HCT116 (cell line): ENCODE measurements at regions not wholly inside any gene's neighbourhood (a gene's known extent, or its start where the extent isn't known, plus 50 kb on each side); places are given as distances from the start of the nearest gene placed in this dataset.

Experiments used
- ATAC-seq: fragments of 200-7000 bp; cut with Tn5 transposase; 2 replicates; pipeline ENCODE4 v1.9.1; 2020; ENCODE audit warnings: mild to moderate bottlenecking, moderate library complexity
- BruUV-seq: library from RNA; stranded (reverse); fragments of 400-500 nt; replicated peaks from 2 replicates; lab custom pipeline; 2021; lab: Mats Ljungman, UMichigan
- CTCF ChIA-PET: fragments of 300-600 bp; sonication (Branson Sonifier 250); formaldehyde crosslinking; loops from one replicate; lab custom pipeline; 2021; ENCODE audit warnings: antibody characterized with exemption; lab: Charles Lee
- POLR2A ChIA-PET: fragments of 300-600, 350-600 bp; sonication (Branson Sonifier 250); formaldehyde crosslinking; loops from one replicate; lab custom pipeline; 2021; ENCODE audit warnings: antibody characterized with exemption; lab: Charles Lee
- RAD21 ChIA-PET, 2 experiments: fragments of 300-600 bp; sonication (Branson Sonifier 250); formaldehyde crosslinking; loops; one replicate each; lab custom pipeline; 2023; ENCODE audit warnings: low total read pairs in 2 of 2; ENCODE audit not compliant: uncharacterized antibody in 2 of 2, unreplicated experiment in 2 of 2, low non-redundant PET in 1 of 2; lab: Charles Lee
- DNase-seq: peaks from one replicate; pipeline ENCODE4 v3.0.0-alpha.2; 2010; ENCODE audit warnings: low read depth, low spot score
- H2AFZ ChIP-seq: fragments of 200-600 bp; shearing (Covaris generic), sonication (generic); 2 replicates; pipeline ENCODE4 v1.6.1; 2017; ENCODE audit warnings: low read depth, mixed run types, mixed read lengths, antibody characterized with exemption, low read length; ENCODE audit not compliant: poor library complexity, severe bottlenecking
- H3K27ac ChIP-seq: 2 replicates; pipeline ENCODE4 v1.5.1; 2012; ENCODE audit warnings: low read depth, low read length
- H3K27me3 ChIP-seq: fragments of 200-600 bp; sonication (generic); 2 replicates; pipeline ENCODE4 v1.6.1; 2016; ENCODE audit warnings: mixed run types, low read length, mixed read lengths; ENCODE audit not compliant: insufficient read depth
- H3K36me3 ChIP-seq, 2 experiments: fragments of 200-500 bp in 1 of 2; fragments of 200-600 bp in 1 of 2; sonication (Bioruptor generic) in 1 of 2; sonication (generic) in 1 of 2; 2 replicates each; pipeline versions ENCODE4 v1.5.1 to v1.6.1; 2014 to 2016; ENCODE audit warnings: low read length in 2 of 2, inconsistent platforms in 1 of 2, mixed read lengths in 1 of 2, mixed run types in 1 of 2; ENCODE audit not compliant: insufficient read depth in 2 of 2, control insufficient read depth in 1 of 2
- H3K4me1 ChIP-seq, 2 experiments: fragments of 200-600 bp in 1 of 2; sonication (generic) in 1 of 2; 2 replicates each; pipeline versions ENCODE4 v1.5.1 to v1.6.1; 2012 to 2017; ENCODE audit warnings: low read length in 2 of 2, inconsistent platforms in 1 of 2, mild to moderate bottlenecking in 1 of 2, mixed read lengths in 1 of 2, mixed run types in 1 of 2, moderate library complexity in 1 of 2; ENCODE audit not compliant: insufficient read depth in 2 of 2, control insufficient read depth in 1 of 2
- H3K4me2 ChIP-seq: fragments of 200-600 bp; sonication (generic); 2 replicates; pipeline ENCODE4 v1.6.1; 2017; ENCODE audit warnings: mixed run types, low read length, mixed read lengths
- H3K4me3 ChIP-seq, 2 experiments: fragments of 200-600 bp in 1 of 2; sonication (generic) in 1 of 2; replicated peaks in 1 of 2; 2 replicates each; pipeline ENCODE4 v1.5.1; 2011 to 2016; ENCODE audit warnings: low read length in 2 of 2, control low read depth in 1 of 2, low read depth in 1 of 2, mild to moderate bottlenecking in 1 of 2, mixed read lengths in 1 of 2, mixed run types in 1 of 2
- H3K79me2 ChIP-seq: fragments of 200-600 bp; sonication (generic); 2 replicates; pipeline ENCODE4 v1.6.1; 2017; ENCODE audit warnings: mild to moderate bottlenecking, mixed run types, low read length, moderate library complexity, mixed read lengths; ENCODE audit not compliant: insufficient read depth
- H3K9ac ChIP-seq: fragments of 200-600 bp; sonication (generic); 2 replicates; pipeline ENCODE4 v1.6.1; 2016; ENCODE audit warnings: low read length, mixed read lengths
- H3K9me2 ChIP-seq: fragments of 200-600 bp; sonication (generic), shearing (Covaris generic); 2 replicates; pipeline ENCODE4 v1.6.1; 2017; ENCODE audit warnings: mixed run types, mild to moderate bottlenecking, moderate library complexity; ENCODE audit not compliant: insufficient read depth
- H3K9me3 ChIP-seq, 2 experiments: fragments of 200-500 bp in 1 of 2; fragments of 200-600 bp in 1 of 2; sonication (Bioruptor generic) in 1 of 2; sonication (generic) in 1 of 2; 2 replicates each; pipeline ENCODE4 v1.6.1; 2014 to 2017; ENCODE audit warnings: low read length in 2 of 2, mixed read lengths in 2 of 2, inconsistent platforms in 1 of 2, low read depth in 1 of 2, mild to moderate bottlenecking in 1 of 2, mixed run types in 1 of 2, moderate library complexity in 1 of 2; ENCODE audit not compliant: control insufficient read depth in 1 of 2, insufficient read depth in 1 of 2
- H4K20me1 ChIP-seq: fragments of 200-600 bp; sonication (generic), shearing (Covaris generic); 2 replicates; pipeline ENCODE4 v1.6.1; 2017; ENCODE audit warnings: mixed run types, mild to moderate bottlenecking, moderate library complexity; ENCODE audit not compliant: insufficient read depth
- CBX3 ChIP-seq: IDR thresholded peaks from 2 replicates; pipeline ENCODE4 v1.6.1; 2012; ENCODE audit warnings: low read depth
- CEBPB ChIP-seq: IDR thresholded peaks from 2 replicates; pipeline ENCODE4 v1.6.1; 2012; ENCODE audit warnings: low read depth
- FOSL1 ChIP-seq: IDR thresholded peaks from 2 replicates; pipeline ENCODE4 v1.6.1; 2012; ENCODE audit warnings: low read depth
- JUND ChIP-seq: IDR thresholded peaks from 2 replicates; pipeline ENCODE4 v1.6.1; 2012
- MAX ChIP-seq: IDR thresholded peaks from 2 replicates; pipeline ENCODE4 v1.6.1; 2012
- SIN3A ChIP-seq: IDR thresholded peaks from 2 replicates; pipeline ENCODE4 v1.6.1; 2012; ENCODE audit warnings: low read depth
- intact Hi-C: fragments of 100-400 bp; cut with micrococcal nuclease; formaldehyde crosslinking; loops from 2 replicates; pipeline ENCODE4 v1.10.0; 2022
- TF ChIP-seq, protein P1 (sequence below): IDR thresholded peaks from 2 replicates; pipeline ENCODE4 v1.6.1; 2012
- TF ChIP-seq, protein P2 (sequence below): IDR thresholded peaks from 2 replicates; pipeline ENCODE4 v1.6.1; 2012; ENCODE audit warnings: low read depth
- TF ChIP-seq, protein P3 (sequence below), 3 experiments: fragments of 200-600 bp in 1 of 3; sonication (generic) in 1 of 3; IDR thresholded peaks in 2 of 3; conservative IDR thresholded peaks in 1 of 3; 2 replicates each; pipeline ENCODE4 v1.5.1; 2012 to 2017; ENCODE audit warnings: low read depth in 2 of 3, low read length in 2 of 3, antibody characterized with exemption in 1 of 3, borderline replicate concordance in 1 of 3, control low read depth in 1 of 3, mild to moderate bottlenecking in 1 of 3, mixed read lengths in 1 of 3, mixed run types in 1 of 3, moderate library complexity in 1 of 3; ENCODE audit not compliant: insufficient read depth in 1 of 3

- no peak overlapping the region for H3K27ac ChIP-seq
- H2AFZ ChIP-seq: no peak overlapping the region
- H3K4me1 ChIP-seq: no peaks in the 10 kb centered on the region
- no peaks in the 10 kb centered on the region for H3K79me2 ChIP-seq
- H3K36me3 ChIP-seq: no peaks in the 10 kb centered on the region
- POLR2A ChIA-PET: no interaction called here
- H3K4me3 ChIP-seq: no peak overlapping the region
- peaks cover 4 to 10% of the 10 kb centered on the region in 2 experiments; a peak in 2 of 4 replicates for H3K9me3 ChIP-seq
- H3K4me2 ChIP-seq: no peak overlapping the region
- TF ChIP-seq, protein P1, sequence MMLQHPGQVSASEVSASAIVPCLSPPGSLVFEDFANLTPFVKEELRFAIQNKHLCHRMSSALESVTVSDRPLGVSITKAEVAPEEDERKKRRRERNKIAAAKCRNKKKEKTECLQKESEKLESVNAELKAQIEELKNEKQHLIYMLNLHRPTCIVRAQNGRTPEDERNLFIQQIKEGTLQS: no peak
- TF ChIP-seq FOSL1 (no peak), MAX (no peak), SIN3A (no peak), JUND (no peak), CBX3 (no peak), CEBPB (no peak)
- TF ChIP-seq, protein P2, sequence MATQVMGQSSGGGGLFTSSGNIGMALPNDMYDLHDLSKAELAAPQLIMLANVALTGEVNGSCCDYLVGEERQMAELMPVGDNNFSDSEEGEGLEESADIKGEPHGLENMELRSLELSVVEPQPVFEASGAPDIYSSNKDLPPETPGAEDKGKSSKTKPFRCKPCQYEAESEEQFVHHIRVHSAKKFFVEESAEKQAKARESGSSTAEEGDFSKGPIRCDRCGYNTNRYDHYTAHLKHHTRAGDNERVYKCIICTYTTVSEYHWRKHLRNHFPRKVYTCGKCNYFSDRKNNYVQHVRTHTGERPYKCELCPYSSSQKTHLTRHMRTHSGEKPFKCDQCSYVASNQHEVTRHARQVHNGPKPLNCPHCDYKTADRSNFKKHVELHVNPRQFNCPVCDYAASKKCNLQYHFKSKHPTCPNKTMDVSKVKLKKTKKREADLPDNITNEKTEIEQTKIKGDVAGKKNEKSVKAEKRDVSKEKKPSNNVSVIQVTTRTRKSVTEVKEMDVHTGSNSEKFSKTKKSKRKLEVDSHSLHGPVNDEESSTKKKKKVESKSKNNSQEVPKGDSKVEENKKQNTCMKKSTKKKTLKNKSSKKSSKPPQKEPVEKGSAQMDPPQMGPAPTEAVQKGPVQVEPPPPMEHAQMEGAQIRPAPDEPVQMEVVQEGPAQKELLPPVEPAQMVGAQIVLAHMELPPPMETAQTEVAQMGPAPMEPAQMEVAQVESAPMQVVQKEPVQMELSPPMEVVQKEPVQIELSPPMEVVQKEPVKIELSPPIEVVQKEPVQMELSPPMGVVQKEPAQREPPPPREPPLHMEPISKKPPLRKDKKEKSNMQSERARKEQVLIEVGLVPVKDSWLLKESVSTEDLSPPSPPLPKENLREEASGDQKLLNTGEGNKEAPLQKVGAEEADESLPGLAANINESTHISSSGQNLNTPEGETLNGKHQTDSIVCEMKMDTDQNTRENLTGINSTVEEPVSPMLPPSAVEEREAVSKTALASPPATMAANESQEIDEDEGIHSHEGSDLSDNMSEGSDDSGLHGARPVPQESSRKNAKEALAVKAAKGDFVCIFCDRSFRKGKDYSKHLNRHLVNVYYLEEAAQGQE: no peak
- TF ChIP-seq, protein P3, sequence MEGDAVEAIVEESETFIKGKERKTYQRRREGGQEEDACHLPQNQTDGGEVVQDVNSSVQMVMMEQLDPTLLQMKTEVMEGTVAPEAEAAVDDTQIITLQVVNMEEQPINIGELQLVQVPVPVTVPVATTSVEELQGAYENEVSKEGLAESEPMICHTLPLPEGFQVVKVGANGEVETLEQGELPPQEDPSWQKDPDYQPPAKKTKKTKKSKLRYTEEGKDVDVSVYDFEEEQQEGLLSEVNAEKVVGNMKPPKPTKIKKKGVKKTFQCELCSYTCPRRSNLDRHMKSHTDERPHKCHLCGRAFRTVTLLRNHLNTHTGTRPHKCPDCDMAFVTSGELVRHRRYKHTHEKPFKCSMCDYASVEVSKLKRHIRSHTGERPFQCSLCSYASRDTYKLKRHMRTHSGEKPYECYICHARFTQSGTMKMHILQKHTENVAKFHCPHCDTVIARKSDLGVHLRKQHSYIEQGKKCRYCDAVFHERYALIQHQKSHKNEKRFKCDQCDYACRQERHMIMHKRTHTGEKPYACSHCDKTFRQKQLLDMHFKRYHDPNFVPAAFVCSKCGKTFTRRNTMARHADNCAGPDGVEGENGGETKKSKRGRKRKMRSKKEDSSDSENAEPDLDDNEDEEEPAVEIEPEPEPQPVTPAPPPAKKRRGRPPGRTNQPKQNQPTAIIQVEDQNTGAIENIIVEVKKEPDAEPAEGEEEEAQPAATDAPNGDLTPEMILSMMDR (IDR thresholded peaks at IDR 0.05 in 2 of 3, conservative IDR thresholded peaks at IDR 0.05 in 1 of 3; ENCODE audit: borderline replicate concordance in 1 of 3, insufficient read depth in 1 of 3, low read depth in 2 of 3, low read length in 2 of 3): no peak
- DNase-seq (no peak), ATAC-seq (no peak)
- intact Hi-C loops: no loop called here
- H3K9me2 ChIP-seq: no peaks in the 10 kb centered on the region
- H4K20me1 ChIP-seq: no peaks in the 10 kb centered on the region
- H3K27me3 ChIP-seq: no peaks in the 10 kb centered on the region
- CTCF ChIA-PET: no interaction called here
- BruUV-seq: no TSS peak
- RAD21 ChIA-PET: no interaction called here
- H3K9ac ChIP-seq: no peak overlapping the region
These were observed 183.7 kb upstream of the AUTS2 start for GRCh38 chr7:69414555-69414954.
